CD4-positive, alpha-beta T cell (primary cell): ENCODE measurements at regions not wholly inside any gene's neighbourhood (a gene's known extent, or its start where the extent isn't known, plus 50 kb on each side); places are given as distances from the start of the nearest gene placed in this dataset.

Experiments
- ATAC-seq: fragments of 200-7000 bp; cut with Tn5 transposase; one replicate; pipeline ENCODE4 v1.10.0; 2022; ENCODE audit warnings: mild to moderate bottlenecking; ENCODE audit not compliant: poor library complexity
- CTCF ChIA-PET: fragments of 350-600 bp; sonication (Branson Sonifier 250); formaldehyde crosslinking; loops from one replicate; lab custom pipeline; 2021; ENCODE audit warnings: antibody characterized with exemption, inconsistent platforms; lab: Charles Lee
- POLR2A ChIA-PET: fragments of 350-600 bp; sonication (Branson Sonifier 250); formaldehyde crosslinking; loops from one replicate; lab custom pipeline; 2021; ENCODE audit warnings: antibody characterized with exemption, inconsistent platforms; lab: Charles Lee
- DNase-seq, 14 experiments: peaks; one replicate each; pipeline ENCODE4 v3.0.0-alpha.2; 2013 to 2020; ENCODE audit warnings: mixed read lengths in 2 of 14
- H3K27ac ChIP-seq, 2 donors: one replicate each; pipeline versions ENCODE4 v1.5.1 to v1.7.0; 2013; ENCODE audit warnings: low read length in 2 of 2, low read depth in 1 of 2, mild to moderate bottlenecking in 1 of 2
- H3K27me3 ChIP-seq, 2 experiments: 1 replicate in 1 of 2; 2 replicates in 1 of 2; pipeline versions ENCODE4 v1.6.1 to v1.7.0; 2013; ENCODE audit warnings: low read length in 2 of 2, control low read depth in 1 of 2, mild to moderate bottlenecking in 1 of 2, moderate library complexity in 1 of 2; ENCODE audit not compliant: insufficient read depth in 2 of 2, control insufficient read depth in 1 of 2
- H3K36me3 ChIP-seq: one replicate; pipeline ENCODE4 v1.6.1; 2013; ENCODE audit warnings: low read length, control low read depth; ENCODE audit not compliant: insufficient read depth
- H3K4me1 ChIP-seq: one replicate; pipeline ENCODE4 v1.6.1; 2013; ENCODE audit warnings: low read length, control low read depth; ENCODE audit not compliant: insufficient read depth
- H3K4me3 ChIP-seq: one replicate; pipeline ENCODE4 v1.5.1; 2013; ENCODE audit warnings: mild to moderate bottlenecking, low read length, moderate library complexity
- H3K9me3 ChIP-seq, 2 experiments: 1 replicate in 1 of 2; 2 replicates in 1 of 2; pipeline versions ENCODE4 v1.6.1 to v1.7.0; 2013; ENCODE audit warnings: low read length in 2 of 2, mild to moderate bottlenecking in 2 of 2, control low read depth in 1 of 2, moderate library complexity in 1 of 2; ENCODE audit not compliant: control insufficient read depth in 1 of 2, insufficient read depth in 1 of 2
- H3K27ac Mint-ChIP-seq: one replicate; pipeline ENCODE4 v1.8.0; 2020; ENCODE audit warnings: mixed read lengths
- H3K27me3 Mint-ChIP-seq: one replicate; pipeline ENCODE4 v1.8.0; 2021; ENCODE audit warnings: mixed read lengths
- H3K36me3 Mint-ChIP-seq: one replicate; pipeline ENCODE4 v1.8.0; 2021; ENCODE audit warnings: low read depth, mixed read lengths
- H3K4me1 Mint-ChIP-seq: one replicate; pipeline ENCODE4 v1.8.0; 2021; ENCODE audit warnings: low read depth, mixed read lengths
- H3K4me3 Mint-ChIP-seq: one replicate; pipeline ENCODE4 v1.8.0; 2020; ENCODE audit warnings: mild to moderate bottlenecking, mixed read lengths
- H3K9me3 Mint-ChIP-seq: one replicate; pipeline ENCODE4 v1.8.0; 2020; ENCODE audit warnings: mixed read lengths
- intact Hi-C, 2 experiments: fragments of 100-400 bp; cut with DNase I in 1 of 2; cut with micrococcal nuclease in 1 of 2; formaldehyde crosslinking; loops; one replicate each; pipeline versions ENCODE4 v1.15.1 to v1.9.0; 2023 to 2025; cut with DNase I, micrococcal nuclease
- TF ChIP-seq, protein P1 (sequence below): fragments of 200-600 bp; IDR thresholded peaks from one replicate; pipeline ENCODE4 v1.8.0; 2022; ENCODE audit warnings: antibody characterized with exemption, mild to moderate bottlenecking

DNA sequence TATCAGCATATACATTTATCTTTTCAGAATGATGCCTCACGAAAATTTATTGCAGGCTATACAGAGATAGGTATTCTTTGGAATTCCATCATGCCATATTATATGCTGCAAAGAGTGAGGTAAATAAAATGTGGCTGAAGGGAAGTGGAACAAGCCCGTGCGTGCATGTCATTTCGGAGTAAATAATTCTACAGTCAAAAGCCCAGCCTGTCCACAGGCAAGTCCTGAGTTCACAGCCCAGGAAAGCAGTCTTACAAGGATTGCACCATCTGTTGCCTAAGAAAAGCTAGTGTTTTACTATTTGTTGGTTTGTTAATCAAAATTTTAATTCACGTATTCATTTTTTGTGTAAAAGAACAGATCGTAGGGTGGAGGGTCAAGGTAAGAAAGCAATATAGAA lies 292.4 kb upstream of the AKR1E2 start:
- ChIA-PET CTCF (no interaction called here), POLR2A (no interaction called here)
- intact Hi-C loops: no loop called here
- Histone ChIP-seq H3K4me3 (no peak overlapping the region), H3K9me3 (peaks cover 0 to 3% of the 10 kb centered on the region in 2 experiments), H3K36me3 (no peaks in the 10 kb centered on the region), H3K4me1 (no peaks in the 10 kb centered on the region), H3K27ac (no peak overlapping the region), H3K27me3 (no peaks in the 10 kb centered on the region)
- DNase-seq (no peak), ATAC-seq (no peak)
- Mint-ChIP-seq H3K27me3 (peaks cover 10% of the 10 kb centered on the region), H3K4me1 (no peaks in the 10 kb centered on the region), H3K27ac (no peak overlapping the region), H3K4me3 (no peak overlapping the region), H3K9me3 (no peaks in the 10 kb centered on the region), H3K36me3 (no peaks in the 10 kb centered on the region)
- TF ChIP-seq, protein P1, sequence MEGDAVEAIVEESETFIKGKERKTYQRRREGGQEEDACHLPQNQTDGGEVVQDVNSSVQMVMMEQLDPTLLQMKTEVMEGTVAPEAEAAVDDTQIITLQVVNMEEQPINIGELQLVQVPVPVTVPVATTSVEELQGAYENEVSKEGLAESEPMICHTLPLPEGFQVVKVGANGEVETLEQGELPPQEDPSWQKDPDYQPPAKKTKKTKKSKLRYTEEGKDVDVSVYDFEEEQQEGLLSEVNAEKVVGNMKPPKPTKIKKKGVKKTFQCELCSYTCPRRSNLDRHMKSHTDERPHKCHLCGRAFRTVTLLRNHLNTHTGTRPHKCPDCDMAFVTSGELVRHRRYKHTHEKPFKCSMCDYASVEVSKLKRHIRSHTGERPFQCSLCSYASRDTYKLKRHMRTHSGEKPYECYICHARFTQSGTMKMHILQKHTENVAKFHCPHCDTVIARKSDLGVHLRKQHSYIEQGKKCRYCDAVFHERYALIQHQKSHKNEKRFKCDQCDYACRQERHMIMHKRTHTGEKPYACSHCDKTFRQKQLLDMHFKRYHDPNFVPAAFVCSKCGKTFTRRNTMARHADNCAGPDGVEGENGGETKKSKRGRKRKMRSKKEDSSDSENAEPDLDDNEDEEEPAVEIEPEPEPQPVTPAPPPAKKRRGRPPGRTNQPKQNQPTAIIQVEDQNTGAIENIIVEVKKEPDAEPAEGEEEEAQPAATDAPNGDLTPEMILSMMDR: no peak

DNA sequence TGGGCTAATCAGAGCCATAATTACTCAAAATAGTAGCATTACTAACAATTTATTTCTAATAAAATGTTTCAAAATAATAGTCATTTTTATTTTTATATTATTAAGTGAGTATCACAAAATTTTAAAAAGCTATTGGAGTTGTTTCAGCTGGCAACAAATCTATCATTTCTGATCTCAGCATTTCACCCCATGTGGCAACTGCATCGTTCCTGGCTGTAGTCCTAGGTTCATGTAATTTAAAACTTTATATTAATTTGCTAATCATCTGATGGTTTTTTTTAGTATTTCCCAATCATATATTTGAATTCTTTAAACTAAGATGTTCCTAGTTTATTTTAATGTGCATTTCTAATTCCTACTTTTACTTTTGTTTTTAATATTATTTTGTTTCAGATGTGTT lies 293.0 kb upstream of the AKR1E2 start:
- no peak for DNase-seq
- H3K4me3 ChIP-seq: no peak overlapping the region
- H3K4me1 ChIP-seq: no peaks in the 10 kb centered on the region
- Mint-ChIP-seq H3K4me3 (no peak overlapping the region), H3K27ac (no peak overlapping the region), H3K9me3 (no peaks in the 10 kb centered on the region), H3K27me3 (peaks cover 10% of the 10 kb centered on the region), H3K36me3 (no peaks in the 10 kb centered on the region), H3K4me1 (no peaks in the 10 kb centered on the region)
- no peak for ATAC-seq
- no peaks in the 10 kb centered on the region for H3K27me3 ChIP-seq
- no peaks in the 10 kb centered on the region for H3K9me3 ChIP-seq
- intact Hi-C loops: no loop called here
- TF ChIP-seq, protein P1: no peak
- POLR2A ChIA-PET: no interaction called here
- no peak overlapping the region for H3K27ac ChIP-seq
- CTCF ChIA-PET: no interaction called here
- no peaks in the 10 kb centered on the region for H3K36me3 ChIP-seq

DNA sequence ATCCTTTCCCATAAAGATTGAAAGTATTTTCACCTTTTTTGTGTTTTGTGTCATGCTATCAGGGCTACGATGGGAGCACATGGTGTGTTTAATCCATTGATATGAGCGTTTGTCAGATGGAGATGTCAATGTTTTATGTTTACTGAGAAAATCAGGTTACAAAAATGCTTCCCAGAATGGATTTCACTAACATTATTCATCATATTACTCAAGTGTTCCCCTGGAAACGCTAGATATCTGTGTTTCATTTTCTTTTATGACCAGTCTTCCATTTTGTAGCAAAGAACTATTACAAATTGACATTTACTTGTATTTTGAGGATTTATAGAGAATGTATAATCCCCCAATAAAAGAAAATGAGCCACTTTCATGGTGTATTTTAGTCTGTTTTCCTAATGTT lies 293.5 kb upstream of the AKR1E2 start:
- Mint-ChIP-seq H3K4me1 (no peaks in the 10 kb centered on the region), H3K9me3 (no peaks in the 10 kb centered on the region), H3K36me3 (no peaks in the 10 kb centered on the region), H3K27me3 (peaks cover 10% of the 10 kb centered on the region), H3K4me3 (no peak overlapping the region), H3K27ac (no peak overlapping the region)
- H3K27me3 ChIP-seq: no peaks in the 10 kb centered on the region
- TF ChIP-seq, protein P1: no peak
- H3K4me3 ChIP-seq: no peak overlapping the region
- H3K36me3 ChIP-seq: no peaks in the 10 kb centered on the region
- no peaks in the 10 kb centered on the region for H3K9me3 ChIP-seq
- no peak overlapping the region for H3K27ac ChIP-seq
- ATAC-seq (no peak), DNase-seq (no peak)
- no peaks in the 10 kb centered on the region for H3K4me1 ChIP-seq
- ChIA-PET POLR2A (no interaction called here), CTCF (no interaction called here)
- intact Hi-C loops: no loop called here
